ENCODE measurements at regions not wholly inside any gene's neighbourhood (a gene's known extent, or its start where the extent isn't known, plus 50 kb on each side); places are given as distances from the start of the nearest gene placed in this dataset.
"Not testable (repeated sequence)": the region's sequence is repeated elsewhere in the genome, so short reads cannot be mapped to it uniquely, and the experiment has no call there.

- no peak for DNase-seq
Observed at GRCh38 chr15:81939604-81940440, 106.0 kb downstream of the MEX3B start.

GRCh38 chr15:81937189-81937588, 108.6 kb downstream of the MEX3B start:
- DNase-seq = no peak

- DNase-seq = no peak
Observed at GRCh38 chr15:81930582-81931369, 115.0 kb downstream of the MEX3B start.

DNA sequence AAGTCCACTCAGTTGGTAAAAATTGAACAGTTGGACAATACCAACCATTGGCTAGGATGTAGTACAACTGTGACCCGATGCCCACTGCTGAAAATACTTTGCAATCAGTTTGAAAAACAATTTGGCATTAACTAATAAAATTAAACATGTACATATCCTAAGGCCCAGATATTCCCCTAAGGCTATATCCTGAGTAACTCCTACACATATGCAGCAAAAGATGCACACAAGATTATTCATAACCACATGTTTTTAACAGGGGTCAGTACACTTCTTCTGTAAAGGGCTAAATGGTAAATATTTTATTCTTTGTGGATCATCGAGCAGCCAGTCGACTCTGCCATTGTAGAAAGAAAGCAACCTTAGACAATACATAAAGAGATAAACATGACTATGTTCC, 116.3 kb downstream of the MEX3B start:
- no peak for DNase-seq

GRCh38 chr15:81926981-81927380, 118.8 kb downstream of the MEX3B start:
- no peak for DNase-seq

DNA sequence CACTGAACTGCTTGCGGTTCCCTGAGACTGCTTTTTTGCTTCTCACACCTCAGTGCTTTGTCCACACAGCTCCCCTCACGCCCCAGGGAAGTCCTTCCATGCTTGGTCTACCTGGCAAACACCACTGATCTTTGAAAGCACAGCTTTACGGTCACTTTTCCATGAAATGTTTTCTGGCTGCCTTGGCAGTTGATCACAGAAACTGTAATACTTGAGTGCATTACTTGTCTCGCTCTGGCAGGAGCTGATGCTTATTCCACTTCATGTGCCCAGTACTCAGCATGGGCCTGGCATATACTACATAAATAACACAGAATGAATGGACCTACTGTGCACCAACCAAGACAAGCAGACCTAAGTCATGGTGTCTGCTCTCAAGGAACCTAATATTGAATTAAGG, 121.1 kb downstream of the MEX3B start:
- DNase-seq = no peak

GRCh38 chr15:81923561-81924350, 122.1 kb downstream of the MEX3B start:
- DNase-seq = no peak

- DNase-seq = no peak
Observed at GRCh38 chr15:81922143-81922542, 123.7 kb downstream of the MEX3B start.

DNA sequence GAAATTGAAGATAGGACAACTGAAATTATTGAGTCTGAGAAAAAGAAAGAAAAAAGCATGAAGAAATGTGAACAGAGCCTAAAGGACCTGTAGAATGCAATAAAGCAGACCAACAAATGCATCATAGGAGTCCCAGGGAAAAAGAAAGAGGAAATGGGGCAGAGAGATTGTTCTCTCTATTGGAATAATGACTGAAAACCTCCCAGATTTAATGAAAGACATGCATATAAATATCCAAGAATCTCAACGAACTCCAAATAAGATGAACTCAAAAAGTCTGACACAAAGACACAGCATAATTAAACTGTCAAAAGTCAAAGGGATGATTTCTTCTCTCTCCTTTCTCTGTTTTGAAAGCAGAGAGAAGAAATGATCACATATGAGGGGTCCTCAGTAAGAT, 124.7 kb downstream of the MEX3B start:
- no peak for DNase-seq

GRCh38 chr15:81918767-81919166, 127.1 kb downstream of the MEX3B start:
- not testable (repeated sequence) for DNase-seq

DNA sequence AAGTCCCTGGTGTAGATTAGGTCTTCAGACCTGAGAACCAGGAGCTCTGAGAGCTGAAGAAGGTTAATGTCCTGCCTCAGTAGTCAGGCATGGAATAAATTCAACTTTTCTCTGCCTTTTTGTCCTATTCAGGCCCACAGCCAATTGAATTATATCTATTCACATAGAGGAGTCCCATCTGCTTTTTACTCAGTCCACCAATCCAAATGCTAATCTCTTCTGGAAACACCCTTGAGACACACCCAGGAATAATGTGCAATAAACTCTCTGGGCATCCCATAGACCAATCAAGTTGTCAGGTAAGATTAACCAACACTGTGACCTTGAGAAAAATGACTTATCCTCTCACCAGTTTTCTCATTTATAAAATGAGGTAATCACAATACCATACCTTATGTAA, 129.4 kb downstream of the MEX3B start:
- no peak for DNase-seq

DNA sequence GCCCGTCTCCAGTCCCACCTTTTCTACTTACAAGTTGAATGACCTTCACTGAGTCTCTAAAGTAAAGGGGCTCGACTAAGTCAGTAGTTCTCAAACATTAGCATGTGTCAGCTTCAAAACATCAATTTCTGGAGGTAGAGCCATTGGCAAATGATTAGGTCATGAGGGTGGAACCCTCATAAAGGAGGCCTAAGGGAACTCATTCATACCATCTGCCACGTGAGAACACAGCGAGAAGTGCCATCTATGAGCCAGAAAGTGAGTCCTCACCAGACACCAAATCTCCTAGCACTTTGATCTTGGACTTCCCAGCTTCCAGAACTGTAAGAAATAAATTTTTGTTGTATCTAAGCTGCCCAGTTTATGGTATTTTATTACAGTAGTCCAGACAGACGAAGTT, 129.8 kb downstream of the MEX3B start:
- no peak for DNase-seq

- DNase-seq = no peak
Observed at GRCh38 chr15:81914734-81915256, 131.0 kb downstream of the MEX3B start.

DNA sequence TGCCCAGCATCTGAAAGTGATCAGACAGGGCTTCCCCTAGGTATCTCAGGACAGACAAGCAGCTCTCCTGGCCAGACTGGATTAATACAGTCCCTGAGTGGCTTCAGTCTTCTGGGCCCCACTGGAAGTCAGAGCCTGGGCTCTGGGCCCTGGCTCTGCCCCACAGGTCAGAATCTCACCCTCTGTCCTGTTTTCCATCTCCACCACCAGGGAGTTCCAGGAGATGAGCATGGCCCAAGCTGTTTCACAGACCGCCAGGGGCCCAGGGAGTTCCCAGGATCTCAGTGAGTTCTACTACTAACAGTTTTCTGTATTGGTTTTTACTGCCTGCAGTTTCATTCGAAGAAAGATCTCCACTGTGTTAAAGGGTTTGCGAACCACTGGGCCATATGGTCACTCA, 131.5 kb downstream of the MEX3B start:
- DNase-seq = no peak

DNA sequence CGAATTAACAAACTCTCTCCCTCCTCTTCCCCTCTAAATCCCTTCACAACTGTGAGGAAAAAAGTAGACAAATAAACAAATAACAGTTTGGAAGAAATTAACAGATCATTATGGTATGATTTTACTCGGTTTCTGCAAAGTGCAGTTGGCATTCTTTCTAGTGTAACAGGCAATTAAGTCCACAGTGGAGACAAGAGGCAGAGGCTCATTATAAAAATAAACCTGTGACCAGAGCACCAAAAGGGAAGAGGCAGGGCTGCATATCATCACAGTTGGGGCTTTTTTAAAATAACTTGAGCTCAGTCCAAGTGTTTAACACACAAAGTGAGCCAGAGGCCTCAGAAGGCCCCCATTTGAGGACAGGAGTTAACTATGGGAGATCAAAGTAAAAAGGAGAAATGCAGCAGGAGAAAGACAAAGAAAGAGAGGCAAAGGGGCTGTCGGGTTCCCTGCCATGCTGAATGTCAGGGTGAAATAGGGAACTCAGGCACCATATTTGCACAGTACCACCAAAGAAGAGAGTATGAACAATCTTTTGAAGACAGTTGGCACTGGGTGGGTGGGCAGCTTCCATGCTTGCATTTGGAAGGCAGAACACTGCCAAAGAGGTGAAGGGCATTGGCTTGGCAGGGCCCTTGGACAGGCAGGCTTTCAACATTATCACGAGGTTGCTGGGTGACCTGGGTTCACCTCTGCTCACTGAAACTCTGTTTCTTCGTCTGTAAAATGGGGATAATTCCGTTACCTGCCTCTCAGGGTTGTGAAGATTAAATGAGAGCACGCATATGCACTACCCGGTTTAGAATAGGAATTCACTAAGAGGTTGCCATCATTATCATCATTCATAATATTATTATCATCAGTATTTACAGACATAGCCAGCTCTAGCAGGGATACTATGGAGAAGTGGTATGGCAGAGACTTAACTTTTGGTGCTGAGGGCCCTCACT, 134.5 kb downstream of the MEX3B start:
- DNase-seq = no peak

GRCh38 chr15:81910355-81911021, 135.3 kb downstream of the MEX3B start:
- DNase-seq = no peak

- no peak for DNase-seq
Observed at GRCh38 chr15:81909011-81909358, 136.8 kb downstream of the MEX3B start.

GRCh38 chr15:81908111-81908510, 137.7 kb downstream of the MEX3B start:
- no peak for DNase-seq

GRCh38 chr15:81907521-81907920, 138.3 kb downstream of the MEX3B start:
- no peak for DNase-seq

GRCh38 chr15:81905889-81906288, 139.9 kb downstream of the MEX3B start:
- no peak for DNase-seq

- DNase-seq = no peak
Observed at GRCh38 chr15:81901319-81901718, 144.5 kb downstream of the MEX3B start.
